Pancreas (tissue), 10 donors: ENCODE measurements at regions not wholly inside any gene's neighbourhood (a gene's known extent, or its start where the extent isn't known, plus 50 kb on each side); places are given as distances from the start of the nearest gene placed in this dataset.

ENCODE experiments used
- ATAC-seq, 4 donors: fragments of 200-7000 bp; cut with Tn5 transposase; one replicate each; pipeline versions ENCODE4 v1.8.0 to v1.9.1; 2020; ENCODE audit warnings: mild to moderate bottlenecking in 4 of 4, moderate library complexity in 4 of 4
- DNase-seq, 6 donors: peaks; one replicate each; pipeline ENCODE4 v3.0.0-alpha.2; 2020
- FAIRE-seq: peaks from 2 replicates; lab custom pipeline; 2012; peaks lifted over from hg19 to GRCh38; lab: Jason Lieb, UNC
- H3K27ac ChIP-seq, 4 donors: fragments of 200-600 bp; sonication (generic); 1 replicate in 3 of 4; 2 replicates in 1 of 4; pipeline versions ENCODE4 v1.5.0 to v1.8.0; 2020
- H3K27me3 ChIP-seq, 4 donors: fragments of 200-600 bp; one replicate each; pipeline ENCODE4 v1.8.0; 2021
- H3K36me3 ChIP-seq, 3 donors: fragments of 200-600 bp; sonication (generic) in 1 of 3; one replicate each; pipeline versions ENCODE4 v1.5.0 to v1.8.0; 2020 to 2021
- H3K4me1 ChIP-seq, 3 donors: fragments of 200-600 bp; one replicate each; pipeline ENCODE4 v1.8.0; 2021
- H3K4me3 ChIP-seq, 4 donors: fragments of 200-600 bp; sonication (generic) in 2 of 4; one replicate each; pipeline versions ENCODE4 v1.5.0 to v1.8.0; 2020 to 2021
- H3K9me3 ChIP-seq, 4 donors: fragments of 200-600 bp; one replicate each; pipeline ENCODE4 v1.8.0; 2021
- CTCF ChIP-seq, 4 donors: fragments of 200-600 bp; sonication (generic) in 3 of 4; IDR thresholded peaks; one replicate each; pipeline versions ENCODE4 v1.5.0 to v1.8.0; 2021; ENCODE audit warnings: antibody characterized with exemption in 4 of 4
- WGBS, 2 donors: extraction: QIAGEN DNeasy Blood & Tissue Kit; methylation state at CpG; one replicate each; pipeline ENCODE4 v1.1.7; 2013; 5-methylcytosine and 5-hydroxymethylcytosine counted together
- intact Hi-C, 3 donors: fragments of 100-400 bp; cut with DNase I; formaldehyde crosslinking; loops; one replicate each; pipeline versions ENCODE4 v1.11.1 to v1.14.2; 2022
- donor health status: healthy with polysubstance abuse.
- donor health status: DM: no; HTN: no; CAD: no; lungs with moderate emphysema.
- donor health status: DM: no; HTN: no; CAD: no.
- donor health status: control.
- donor health status: control.
- donor health status: Bipolar disorder and iron deficiency.
- donor health status: DM: yes; HTN: yes; CAD: no.
- donor health status: DM: no; HTN: no; CAD: no.
- donor health status: DM: no; HTN: no; CAD: no.
- donor health status: DM: yes; HTN: yes; CAD: no.

DNA sequence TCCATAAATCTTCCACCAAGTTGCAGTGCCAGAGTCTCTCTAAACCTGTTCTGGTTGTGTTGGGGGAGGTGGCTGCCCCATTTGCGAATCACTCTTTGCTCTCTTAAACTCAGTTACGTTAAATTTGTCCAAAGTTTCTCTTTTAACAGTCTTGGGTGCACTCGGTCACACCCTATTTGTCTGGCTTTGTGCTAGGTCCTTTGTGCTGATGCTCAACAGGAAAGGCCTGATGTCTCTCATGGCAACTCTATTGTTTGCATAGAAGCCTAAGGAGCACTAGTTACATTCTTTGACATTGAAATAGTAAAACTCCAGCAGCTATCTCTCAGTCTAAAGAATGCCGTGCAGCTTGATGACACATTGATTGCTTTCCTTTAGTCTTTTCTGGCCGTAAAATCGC is 105.1 kb downstream of the TRMT11 start:
- Histone ChIP-seq H3K27ac (no peak overlapping the region), H3K4me3 (no peak overlapping the region), H3K27me3 (no peaks in the 10 kb centered on the region), H3K36me3 (no peaks in the 10 kb centered on the region), H3K9me3 (no peaks in the 10 kb centered on the region), H3K4me1 (no peaks in the 10 kb centered on the region)
- intact Hi-C loops: no loop called here
- no peak for TF ChIP-seq CTCF (IDR thresholded peaks at IDR 0.05)
- ATAC-seq (no peak), FAIRE-seq (no peak), DNase-seq (no peak)
- 78 to 92% methylated on average over 6 of the region's 6 CpGs for WGBS, 2 donors

GRCh38 chr6:126093108-126093507 is 106.8 kb downstream of the TRMT11 start:
- 78 to 94% methylated on average over 2 of the region's 2 CpGs for WGBS, 2 donors
- no peaks in the 10 kb centered on the region for H3K27me3 ChIP-seq
- no peak overlapping the region for H3K27ac ChIP-seq
- H3K4me1 ChIP-seq: no peaks in the 10 kb centered on the region
- no peaks in the 10 kb centered on the region for H3K36me3 ChIP-seq
- H3K4me3 ChIP-seq: no peak overlapping the region
- intact Hi-C loops: no loop called here
- ATAC-seq (no peak), DNase-seq (no peak), FAIRE-seq (no peak)
- no peak for TF ChIP-seq CTCF (IDR thresholded peaks at IDR 0.05)
- no peaks in the 10 kb centered on the region for H3K9me3 ChIP-seq

DNA sequence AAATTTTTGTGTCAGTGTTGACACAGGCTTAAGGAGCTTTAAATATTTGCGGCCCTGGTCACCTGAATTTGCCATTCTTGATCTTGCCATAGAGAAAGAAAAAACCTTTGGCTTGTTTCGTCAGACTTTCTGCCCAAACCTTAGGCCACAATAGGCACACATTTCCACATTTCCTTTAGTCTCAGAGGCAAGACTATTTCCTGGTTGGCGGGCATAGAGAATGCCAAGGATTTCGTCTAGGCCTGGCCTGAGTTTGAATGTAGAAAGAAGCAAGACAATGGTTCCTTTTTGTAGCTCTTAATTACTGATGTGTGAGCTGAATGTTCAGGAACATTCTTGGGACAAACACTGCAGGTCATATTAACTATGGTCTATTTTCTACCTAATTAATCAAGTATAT is 108.1 kb downstream of the TRMT11 start:
- H3K4me3 ChIP-seq: no peak overlapping the region
- no peaks in the 10 kb centered on the region for H3K4me1 ChIP-seq
- ATAC-seq (no peak), FAIRE-seq (no peak), DNase-seq (no peak)
- no peaks in the 10 kb centered on the region for H3K9me3 ChIP-seq
- H3K27ac ChIP-seq: no peak overlapping the region
- no peak for TF ChIP-seq CTCF (IDR thresholded peaks at IDR 0.05)
- intact Hi-C loops: no loop called here
- H3K27me3 ChIP-seq: no peaks in the 10 kb centered on the region
- WGBS, 2 donors: 81 to 84% methylated on average over 4 of the region's 4 CpGs
- H3K36me3 ChIP-seq: no peaks in the 10 kb centered on the region

DNA sequence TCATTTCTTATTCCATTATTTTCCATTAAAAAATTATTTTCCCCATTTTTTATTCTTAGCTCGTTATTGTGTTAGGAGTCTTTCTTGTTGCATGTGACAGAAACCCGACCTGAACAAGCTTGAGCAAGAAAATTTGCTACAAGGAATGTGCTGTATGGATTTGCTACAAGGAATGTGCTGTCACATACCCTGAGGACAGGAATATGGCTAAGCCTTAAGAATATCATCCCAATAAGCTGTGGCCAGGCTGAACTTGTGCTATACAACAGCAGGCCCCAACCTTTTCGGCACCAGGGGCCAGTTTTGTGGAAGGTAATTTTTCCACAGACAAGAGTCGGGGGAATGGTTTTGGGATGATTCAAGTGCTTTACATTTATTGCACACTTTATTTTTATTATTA is 114.0 kb downstream of the TRMT11 start:
- Histone ChIP-seq H3K27me3 (no peaks in the 10 kb centered on the region), H3K36me3 (no peaks in the 10 kb centered on the region), H3K9me3 (no peaks in the 10 kb centered on the region), H3K27ac (no peak overlapping the region), H3K4me3 (no peak overlapping the region), H3K4me1 (no peaks in the 10 kb centered on the region)
- 88 to 94% methylated on average over 4 of the region's 4 CpGs for WGBS, 2 donors
- intact Hi-C loops: no loop called here
- ATAC-seq: no peak
- DNase-seq: no peak
- no peak for TF ChIP-seq CTCF (IDR thresholded peaks at IDR 0.05)
- no peak for FAIRE-seq

- intact Hi-C loops: no loop called here
- TF ChIP-seq CTCF (IDR thresholded peaks at IDR 0.05): no peak
- H3K4me3 ChIP-seq: no peak overlapping the region
- DNase-seq (no peak), ATAC-seq (no peak), FAIRE-seq (no peak)
- no peaks in the 10 kb centered on the region for H3K4me1 ChIP-seq
- H3K36me3 ChIP-seq: no peaks in the 10 kb centered on the region
- no peak overlapping the region for H3K27ac ChIP-seq
- 79 to 89% methylated on average over 5 of the region's 5 CpGs for WGBS, 2 donors
- H3K9me3 ChIP-seq: no peaks in the 10 kb centered on the region
- H3K27me3 ChIP-seq: no peaks in the 10 kb centered on the region
Observed at GRCh38 chr6:126102358-126102757, 116.0 kb downstream of the TRMT11 start.
